ENCODE measurements at regions not wholly inside any gene's neighbourhood (a gene's known extent, or its start where the extent isn't known, plus 50 kb on each side); places are given as distances from the start of the nearest gene placed in this dataset.

DNA sequence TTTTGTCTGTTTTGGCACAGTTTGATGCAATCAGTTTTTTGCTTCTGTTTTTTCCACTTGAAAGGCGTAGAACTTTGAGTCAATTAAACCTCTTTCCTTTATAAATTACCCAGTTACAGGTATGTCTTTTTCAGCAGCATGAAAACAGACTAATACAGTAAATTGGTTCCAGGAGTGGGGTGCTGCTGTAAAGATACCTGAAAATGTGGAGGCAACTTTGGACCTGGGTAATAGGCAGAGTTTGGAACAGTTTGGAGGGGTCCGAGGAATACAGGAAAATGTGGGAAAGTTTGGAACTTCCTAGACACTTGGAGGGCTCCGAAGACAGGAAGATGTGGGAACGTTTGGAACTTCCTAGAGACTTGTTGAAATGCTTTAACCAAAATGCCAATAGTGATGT lies 2022.2 kb downstream of the MAT2B start:
- ATAC-seq (no peak), DNase-seq (no peak)
- Histone ChIP-seq H3K27ac (no peak overlapping the region), H3K27me3 (no peaks in the 10 kb centered on the region), H3K36me3 (no peaks in the 10 kb centered on the region), H3K9me3 (no peaks in the 10 kb centered on the region), H3K4me1 (no peaks in the 10 kb centered on the region), H3K4me3 (no peak overlapping the region)
- intact Hi-C loops (cut with DNase I; ENCODE audit: low total_unique reads): no loop called here
- in situ Hi-C loops (cut with MboI; ENCODE audit: low sequenced_read_pairs in 4 of 4): no loop called here
- no peak for TF ChIP-seq CTCF (IDR thresholded peaks at IDR 0.05 in 4 of 5, conservative IDR thresholded peaks at IDR 0.05 in 1 of 5)
- no peak for TF ChIP-seq POLR2A (IDR thresholded peaks at IDR 0.05)

DNA sequence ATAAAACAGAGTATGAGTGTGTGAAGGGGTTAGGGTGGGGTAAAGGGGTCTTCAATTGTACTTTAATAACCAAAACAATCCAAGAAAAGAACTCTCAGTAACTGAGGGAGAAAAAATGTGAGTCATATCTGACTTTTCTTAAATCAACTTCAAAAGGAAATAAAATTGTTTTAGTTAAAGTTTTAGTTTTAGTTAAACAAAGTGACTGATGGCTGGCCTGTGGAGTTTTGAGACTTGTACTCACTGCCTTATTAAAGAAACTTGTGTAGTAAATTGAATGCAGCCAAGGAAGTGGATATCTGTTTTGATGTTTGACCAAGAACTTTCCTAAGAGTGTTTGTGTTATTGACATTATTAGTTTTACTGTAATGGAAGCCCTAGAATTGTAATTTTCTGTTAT lies 2032.6 kb downstream of the MAT2B start:
- Histone ChIP-seq H3K27ac (no peak overlapping the region), H3K27me3 (no peaks in the 10 kb centered on the region), H3K36me3 (no peaks in the 10 kb centered on the region), H3K4me3 (no peak overlapping the region), H3K9me3 (no peaks in the 10 kb centered on the region), H3K4me1 (no peaks in the 10 kb centered on the region)
- no peak for DNase-seq
- intact Hi-C loops (cut with DNase I; ENCODE audit: low total_unique reads) (no loop called here), in situ Hi-C loops (cut with MboI; ENCODE audit: low sequenced_read_pairs in 4 of 4) (no loop called here)
- no peak for ATAC-seq
- TF ChIP-seq CTCF (IDR thresholded peaks at IDR 0.05 in 4 of 5, conservative IDR thresholded peaks at IDR 0.05 in 1 of 5) (no peak), POLR2A (IDR thresholded peaks at IDR 0.05) (no peak)

DNA sequence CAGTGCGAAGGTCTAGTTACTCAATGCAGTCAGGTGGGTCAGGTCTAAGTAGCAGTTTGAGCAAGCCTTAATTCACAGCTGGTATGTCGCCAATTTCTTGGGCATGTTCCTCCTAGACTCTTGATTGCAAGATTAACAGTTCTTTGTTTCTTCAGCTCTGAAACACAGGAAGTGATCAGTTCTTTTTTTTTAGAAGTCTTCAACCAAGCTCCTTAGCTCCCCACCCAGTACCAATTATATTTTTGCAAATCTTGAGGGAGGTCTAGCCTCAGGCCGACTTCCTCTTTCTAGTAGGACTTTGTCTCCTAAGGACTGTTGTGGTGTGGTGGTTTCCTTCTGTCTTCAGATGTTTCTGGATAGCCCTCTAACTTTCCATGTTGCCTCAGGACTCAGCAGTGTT lies 2054.2 kb downstream of the MAT2B start:
- TF ChIP-seq CTCF (IDR thresholded peaks at IDR 0.05 in 4 of 5, conservative IDR thresholded peaks at IDR 0.05 in 1 of 5): no peak
- no peak for TF ChIP-seq POLR2A (IDR thresholded peaks at IDR 0.05)

DNA sequence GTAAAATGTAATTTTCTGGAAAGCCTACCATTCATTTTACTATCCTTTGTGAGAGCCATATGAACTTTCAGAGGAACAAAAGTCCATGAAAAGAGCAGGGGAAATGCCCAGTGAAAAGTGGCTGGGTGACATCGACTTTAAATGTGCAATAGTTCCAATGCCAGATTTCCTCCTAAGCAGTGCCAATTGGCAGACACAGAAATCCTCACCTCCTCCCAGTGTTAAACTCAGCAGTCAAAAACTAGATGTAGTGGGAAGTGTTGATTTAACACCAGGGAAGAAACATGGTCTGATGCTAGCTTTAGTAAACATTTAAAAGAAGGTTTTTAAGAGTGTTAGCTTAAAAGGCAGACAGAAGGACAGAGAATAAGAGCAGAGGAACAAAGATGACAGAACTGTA lies 2055.2 kb downstream of the MAT2B start:
- TF ChIP-seq POLR2A (IDR thresholded peaks at IDR 0.05) (no peak), CTCF (IDR thresholded peaks at IDR 0.05 in 4 of 5, conservative IDR thresholded peaks at IDR 0.05 in 1 of 5) (no peak)
- in situ Hi-C loops (cut with MboI; ENCODE audit: low sequenced_read_pairs in 4 of 4): no loop called here
- ATAC-seq: no peak
- no peaks in the 10 kb centered on the region for H3K4me1 ChIP-seq
- no peak overlapping the region for H3K4me3 ChIP-seq
- intact Hi-C loops (cut with DNase I; ENCODE audit: low total_unique reads): no loop called here
- H3K36me3 ChIP-seq: no peaks in the 10 kb centered on the region
- no peak overlapping the region for H3K27ac ChIP-seq
- H3K27me3 ChIP-seq: no peaks in the 10 kb centered on the region
- H3K9me3 ChIP-seq: no peaks in the 10 kb centered on the region
- no peak for DNase-seq

More for the DNA sequence above, 2054.2 kb downstream of the MAT2B start:
- ATAC-seq (no peak), DNase-seq (no peak)
- intact Hi-C loops (cut with DNase I; ENCODE audit: low total_unique reads): no loop called here
- Histone ChIP-seq H3K27ac (no peak overlapping the region), H3K27me3 (no peaks in the 10 kb centered on the region), H3K4me3 (no peak overlapping the region), H3K4me1 (no peaks in the 10 kb centered on the region), H3K9me3 (no peaks in the 10 kb centered on the region), H3K36me3 (no peaks in the 10 kb centered on the region)
- in situ Hi-C loops (cut with MboI; ENCODE audit: low sequenced_read_pairs in 4 of 4): no loop called here

DNA sequence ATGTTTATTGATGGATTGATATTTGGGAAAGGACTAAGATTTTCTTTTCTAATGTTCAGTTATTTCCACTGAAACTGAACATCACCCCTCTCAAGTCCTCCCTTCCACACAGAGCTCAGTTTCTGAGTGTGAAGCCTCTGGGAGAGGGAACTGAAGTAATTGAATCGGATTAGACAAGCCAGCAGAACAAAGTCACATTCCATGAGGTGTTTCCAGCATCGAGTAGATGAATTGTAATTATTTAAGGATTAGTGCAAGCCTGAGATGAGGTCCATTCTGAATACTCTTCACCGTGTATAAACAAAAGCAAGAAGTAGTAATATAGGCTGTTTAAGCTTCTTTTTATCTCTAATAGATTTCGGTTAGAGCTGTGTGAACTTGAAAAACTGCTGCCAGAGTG lies 2060.5 kb downstream of the MAT2B start:
- no peaks in the 10 kb centered on the region for H3K27me3 ChIP-seq
- no peak overlapping the region for H3K4me3 ChIP-seq
- no peaks in the 10 kb centered on the region for H3K4me1 ChIP-seq
- H3K36me3 ChIP-seq: no peaks in the 10 kb centered on the region
- H3K9me3 ChIP-seq: no peaks in the 10 kb centered on the region
- ATAC-seq: no peak
- H3K27ac ChIP-seq: no peak overlapping the region
- in situ Hi-C loops (cut with MboI; ENCODE audit: low sequenced_read_pairs in 4 of 4) (no loop called here), intact Hi-C loops (cut with DNase I; ENCODE audit: low total_unique reads) (no loop called here)
- DNase-seq: no peak
- TF ChIP-seq POLR2A (IDR thresholded peaks at IDR 0.05): no peak
- no peak for TF ChIP-seq CTCF (IDR thresholded peaks at IDR 0.05 in 4 of 5, conservative IDR thresholded peaks at IDR 0.05 in 1 of 5)

All from gastrocnemius medialis (tissue), 4 donors.